ENCODE measurements at regions not wholly inside any gene's neighbourhood (a gene's known extent, or its start where the extent isn't known, plus 50 kb on each side); places are given as distances from the start of the nearest gene placed in this dataset.

- no peak for TF ChIP-seq CTCF (IDR thresholded peaks at IDR 0.05)
- no peak for TF ChIP-seq MLX (CRISPR knock-in tag; IDR thresholded peaks at IDR 0.05)
Measured at GRCh38 chr16:79754081-79754480, 153.5 kb upstream of the MAF start.

All from WTC11 (cell line).